ENCODE measurements at regions not wholly inside any gene's neighbourhood (a gene's known extent, or its start where the extent isn't known, plus 50 kb on each side); places are given as distances from the start of the nearest gene placed in this dataset.

DNA sequence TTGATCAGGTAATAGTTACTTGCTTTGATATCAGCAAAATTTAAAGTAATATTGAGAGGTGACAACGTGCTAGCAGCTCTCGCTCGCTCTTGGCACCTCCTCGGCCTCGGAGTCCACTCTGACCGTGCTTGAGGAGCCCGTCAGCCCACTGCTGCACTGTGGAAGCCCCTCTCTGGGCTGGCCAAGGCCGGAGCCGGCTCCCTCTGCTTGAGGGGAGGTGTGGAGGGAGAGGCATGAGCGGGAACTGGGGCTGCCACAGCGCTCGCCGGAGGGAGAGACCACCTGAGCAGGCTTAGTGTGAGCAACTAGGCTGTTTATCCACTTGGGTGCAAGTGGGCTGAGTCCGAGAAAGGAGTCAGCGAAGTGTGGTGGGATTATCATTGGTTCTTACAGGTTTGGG is 455.7 kb upstream of the PCDH7 start:
- no peaks in the 10 kb centered on the region for H3K36me3 ChIP-seq (replicated peaks in 1 of 2; ENCODE audit: control extremely low read depth in 1 of 2, control insufficient read depth in 1 of 2, extremely low read depth in 1 of 2, insufficient read depth in 2 of 2, low read length in 1 of 2)
- intact Hi-C loops (cut with micrococcal nuclease), result no loop called here
- Mint-ChIP-seq H3K9me3 (ENCODE audit: insufficient read depth) (no peaks in the 10 kb centered on the region), H3K27ac (no peak overlapping the region), H3K4me1 (no peaks in the 10 kb centered on the region), H3K4me3 (no peak overlapping the region), H3K27me3 (no peaks in the 10 kb centered on the region)
- TF ChIP-seq, protein P1, sequence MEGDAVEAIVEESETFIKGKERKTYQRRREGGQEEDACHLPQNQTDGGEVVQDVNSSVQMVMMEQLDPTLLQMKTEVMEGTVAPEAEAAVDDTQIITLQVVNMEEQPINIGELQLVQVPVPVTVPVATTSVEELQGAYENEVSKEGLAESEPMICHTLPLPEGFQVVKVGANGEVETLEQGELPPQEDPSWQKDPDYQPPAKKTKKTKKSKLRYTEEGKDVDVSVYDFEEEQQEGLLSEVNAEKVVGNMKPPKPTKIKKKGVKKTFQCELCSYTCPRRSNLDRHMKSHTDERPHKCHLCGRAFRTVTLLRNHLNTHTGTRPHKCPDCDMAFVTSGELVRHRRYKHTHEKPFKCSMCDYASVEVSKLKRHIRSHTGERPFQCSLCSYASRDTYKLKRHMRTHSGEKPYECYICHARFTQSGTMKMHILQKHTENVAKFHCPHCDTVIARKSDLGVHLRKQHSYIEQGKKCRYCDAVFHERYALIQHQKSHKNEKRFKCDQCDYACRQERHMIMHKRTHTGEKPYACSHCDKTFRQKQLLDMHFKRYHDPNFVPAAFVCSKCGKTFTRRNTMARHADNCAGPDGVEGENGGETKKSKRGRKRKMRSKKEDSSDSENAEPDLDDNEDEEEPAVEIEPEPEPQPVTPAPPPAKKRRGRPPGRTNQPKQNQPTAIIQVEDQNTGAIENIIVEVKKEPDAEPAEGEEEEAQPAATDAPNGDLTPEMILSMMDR (IDR thresholded peaks at IDR 0.05), result no peak
- TF ChIP-seq EZH2 (IDR thresholded peaks at IDR 0.05; ENCODE audit: borderline replicate concordance, insufficient read depth, low read depth, low read length, poor library complexity, severe bottlenecking), result no peak
- no peaks in the 10 kb centered on the region for H3K9me3 ChIP-seq (ENCODE audit: control extremely low read depth in 1 of 3, control insufficient read depth in 2 of 3, insufficient read depth in 1 of 3, low read length in 2 of 3)
- 88% methylated on average over 15 of the region's 15 CpGs for WGBS (ENCODE audit: insufficient coverage)
- CTCF ChIA-PET, result no interaction called here
- H4K20me1 ChIP-seq (ENCODE audit: control insufficient read depth, insufficient read depth, low read length, poor library complexity, severe bottlenecking), result no peaks in the 10 kb centered on the region
- no peaks in the 10 kb centered on the region for H3K79me2 ChIP-seq (ENCODE audit: control insufficient read depth, insufficient read depth, low read length)
- POLR2A ChIA-PET, result no interaction called here
- H3K9ac ChIP-seq (ENCODE audit: low read length), result no peak overlapping the region
- H3K27me3 ChIP-seq (replicated peaks in 1 of 4; ENCODE audit: control extremely low read depth in 1 of 4, control insufficient read depth in 3 of 4, insufficient read depth in 4 of 4, low read length in 3 of 4), result no peaks in the 10 kb centered on the region
- DNase-seq (no peak), ATAC-seq (ENCODE audit: low read depth) (no peak)
- H3K4me1 ChIP-seq (ENCODE audit: control insufficient read depth in 2 of 2, insufficient read depth in 2 of 2, low read length in 2 of 2), result no peaks in the 10 kb centered on the region
- H3K4me2 ChIP-seq (replicated peaks; ENCODE audit: low read depth, low read length, poor library complexity, severe bottlenecking), result no peak overlapping the region
- no peak overlapping the region for H2AFZ ChIP-seq (ENCODE audit: insufficient read depth, low read depth, low read length, poor library complexity, severe bottlenecking)
- H3K27ac ChIP-seq (ENCODE audit: low read length in 2 of 2), result no peak overlapping the region
- no peak overlapping the region for H3K4me3 ChIP-seq (ENCODE audit: control extremely low read depth in 1 of 5, extremely low read depth in 1 of 5, insufficient read depth in 1 of 5, low read depth in 2 of 5, low read length in 4 of 5)

DNA sequence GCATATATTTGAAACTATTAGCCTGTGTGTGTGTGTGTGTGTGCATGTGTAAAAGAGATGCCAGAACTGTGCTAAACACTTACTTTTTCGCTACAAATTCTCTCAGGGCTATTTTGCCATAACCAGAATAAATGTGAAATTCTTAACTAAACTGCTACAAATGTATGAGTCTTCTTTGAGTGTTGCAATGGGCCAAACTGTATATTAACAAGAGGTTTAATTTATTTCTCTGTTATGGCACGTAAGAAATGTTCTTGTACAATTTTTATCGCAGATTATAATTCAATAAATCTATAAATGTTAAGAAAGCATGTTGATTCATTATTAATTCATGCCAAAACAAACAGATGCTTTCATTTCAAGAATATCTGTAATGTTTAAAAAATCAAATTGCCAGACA is 454.5 kb upstream of the PCDH7 start:
- POLR2A ChIA-PET, result no interaction called here
- WGBS (ENCODE audit: insufficient coverage), result no CpG with 5 or more reads among the region's 3 CpGs

More for the DNA sequence above, 454.5 kb upstream of the PCDH7 start:
- no peaks in the 10 kb centered on the region for H3K9me3 Mint-ChIP-seq (ENCODE audit: insufficient read depth)
- H3K4me2 ChIP-seq (replicated peaks; ENCODE audit: low read depth, low read length, poor library complexity, severe bottlenecking), result no peak overlapping the region
- CTCF ChIA-PET, result no interaction called here
- no peak overlapping the region for H3K4me3 ChIP-seq (ENCODE audit: control extremely low read depth in 1 of 5, extremely low read depth in 1 of 5, insufficient read depth in 1 of 5, low read depth in 2 of 5, low read length in 4 of 5)
- no peaks in the 10 kb centered on the region for H3K27me3 ChIP-seq (replicated peaks in 1 of 4; ENCODE audit: control extremely low read depth in 1 of 4, control insufficient read depth in 3 of 4, insufficient read depth in 4 of 4, low read length in 3 of 4)
- no peak overlapping the region for H3K27ac Mint-ChIP-seq
- TF ChIP-seq, protein P1 (IDR thresholded peaks at IDR 0.05), result no peak
- no peak overlapping the region for H2AFZ ChIP-seq (ENCODE audit: insufficient read depth, low read depth, low read length, poor library complexity, severe bottlenecking)
- no peaks in the 10 kb centered on the region for H3K4me1 Mint-ChIP-seq
- no peak for DNase-seq
- no peaks in the 10 kb centered on the region for H3K36me3 ChIP-seq (replicated peaks in 1 of 2; ENCODE audit: control extremely low read depth in 1 of 2, control insufficient read depth in 1 of 2, extremely low read depth in 1 of 2, insufficient read depth in 2 of 2, low read length in 1 of 2)
- H3K79me2 ChIP-seq (ENCODE audit: control insufficient read depth, insufficient read depth, low read length), result no peaks in the 10 kb centered on the region
- H3K4me3 Mint-ChIP-seq, result no peak overlapping the region
- no peaks in the 10 kb centered on the region for H3K4me1 ChIP-seq (ENCODE audit: control insufficient read depth in 2 of 2, insufficient read depth in 2 of 2, low read length in 2 of 2)
- H3K27ac ChIP-seq (ENCODE audit: low read length in 2 of 2), result no peak overlapping the region
- no peaks in the 10 kb centered on the region for H3K27me3 Mint-ChIP-seq
- no peak overlapping the region for H3K9ac ChIP-seq (ENCODE audit: low read length)
- H3K9me3 ChIP-seq (ENCODE audit: control extremely low read depth in 1 of 3, control insufficient read depth in 2 of 3, insufficient read depth in 1 of 3, low read length in 2 of 3), result no peaks in the 10 kb centered on the region
- intact Hi-C loops (cut with micrococcal nuclease), result no loop called here
- H4K20me1 ChIP-seq (ENCODE audit: control insufficient read depth, insufficient read depth, low read length, poor library complexity, severe bottlenecking), result no peaks in the 10 kb centered on the region
- no peak for ATAC-seq (ENCODE audit: low read depth)

All from B cell (primary cell).